ENCODE measurements at regions not wholly inside any gene's neighbourhood (a gene's known extent, or its start where the extent isn't known, plus 50 kb on each side); places are given as distances from the start of the nearest gene placed in this dataset.

GRCh38 chr9:27655441-27655840 is 82.2 kb upstream of the C9orf72 start:
- Mint-ChIP-seq H3K27me3 (no peaks in the 10 kb centered on the region), H3K4me1 (no peaks in the 10 kb centered on the region), H3K36me3 (ENCODE audit: low read depth) (no peaks in the 10 kb centered on the region), H3K9me3 (no peaks in the 10 kb centered on the region), H3K4me3 (no peak overlapping the region), H3K27ac (no peak overlapping the region)
- ChIA-PET POLR2A (no interaction called here), CTCF (no interaction called here)
- DNase-seq = no peak

GRCh38 chr9:27659001-27659400 is 85.7 kb upstream of the C9orf72 start:
- no peaks in the 10 kb centered on the region for H3K36me3 Mint-ChIP-seq (ENCODE audit: low read depth)
- CTCF ChIA-PET = no interaction called here
- no peak overlapping the region for H3K27ac Mint-ChIP-seq
- H3K4me1 Mint-ChIP-seq = no peaks in the 10 kb centered on the region
- H3K9me3 Mint-ChIP-seq = no peaks in the 10 kb centered on the region
- no peak for DNase-seq
- POLR2A ChIA-PET = no interaction called here
- no peak overlapping the region for H3K4me3 Mint-ChIP-seq
- H3K27me3 Mint-ChIP-seq = peaks cover 1% of the 10 kb centered on the region

- no peaks in the 10 kb centered on the region for H3K9me3 Mint-ChIP-seq
- DNase-seq = no peak
- no peak overlapping the region for H3K27ac Mint-ChIP-seq
- ChIA-PET CTCF (no interaction called here), POLR2A (no interaction called here)
- H3K4me3 Mint-ChIP-seq = no peak overlapping the region
- no peaks in the 10 kb centered on the region for H3K36me3 Mint-ChIP-seq (ENCODE audit: low read depth)
- H3K27me3 Mint-ChIP-seq = peaks cover 1% of the 10 kb centered on the region
- no peaks in the 10 kb centered on the region for H3K4me1 Mint-ChIP-seq
Observed at GRCh38 chr9:27659571-27659970, 86.3 kb upstream of the C9orf72 start.

- no peaks in the 10 kb centered on the region for H3K9me3 Mint-ChIP-seq
- ChIA-PET CTCF (no interaction called here), POLR2A (no interaction called here)
- DNase-seq = no peak
- H3K4me1 Mint-ChIP-seq = no peaks in the 10 kb centered on the region
- peaks cover 1% of the 10 kb centered on the region for H3K27me3 Mint-ChIP-seq
- H3K4me3 Mint-ChIP-seq = no peak overlapping the region
- H3K36me3 Mint-ChIP-seq (ENCODE audit: low read depth) = no peaks in the 10 kb centered on the region
- no peak overlapping the region for H3K27ac Mint-ChIP-seq
Observed at GRCh38 chr9:27660148-27660547, 86.9 kb upstream of the C9orf72 start.

GRCh38 chr9:27663526-27663925 is 90.2 kb upstream of the C9orf72 start:
- H3K4me1 Mint-ChIP-seq = no peaks in the 10 kb centered on the region
- no peaks in the 10 kb centered on the region for H3K36me3 Mint-ChIP-seq (ENCODE audit: low read depth)
- no peak overlapping the region for H3K4me3 Mint-ChIP-seq
- no peak overlapping the region for H3K27ac Mint-ChIP-seq
- no peak for DNase-seq
- CTCF ChIA-PET = no interaction called here
- H3K9me3 Mint-ChIP-seq = no peaks in the 10 kb centered on the region
- POLR2A ChIA-PET = no interaction called here
- H3K27me3 Mint-ChIP-seq = peaks cover 6% of the 10 kb centered on the region

GRCh38 chr9:27664121-27664779 is 91.0 kb upstream of the C9orf72 start:
- POLR2A ChIA-PET = no interaction called here
- DNase-seq = no peak
- Mint-ChIP-seq H3K9me3 (no peaks in the 10 kb centered on the region), H3K27ac (no peak overlapping the region), H3K4me1 (no peaks in the 10 kb centered on the region), H3K27me3 (peaks cover 6% of the 10 kb centered on the region), H3K36me3 (ENCODE audit: low read depth) (no peaks in the 10 kb centered on the region), H3K4me3 (no peak overlapping the region)
- CTCF ChIA-PET = no interaction called here

GRCh38 chr9:27665136-27665535 is 91.9 kb upstream of the C9orf72 start:
- Mint-ChIP-seq H3K4me3 (no peak overlapping the region), H3K27ac (no peak overlapping the region), H3K9me3 (no peaks in the 10 kb centered on the region), H3K4me1 (no peaks in the 10 kb centered on the region), H3K36me3 (ENCODE audit: low read depth) (no peaks in the 10 kb centered on the region), H3K27me3 (peaks cover 6% of the 10 kb centered on the region)
- ChIA-PET CTCF (no interaction called here), POLR2A (no interaction called here)
- DNase-seq = no peak

GRCh38 chr9:27668280-27668679 is 95.0 kb upstream of the C9orf72 start:
- POLR2A ChIA-PET = no interaction called here
- H3K27ac Mint-ChIP-seq = no peak overlapping the region
- H3K4me3 Mint-ChIP-seq = no peak overlapping the region
- no peak for DNase-seq
- no peaks in the 10 kb centered on the region for H3K36me3 Mint-ChIP-seq (ENCODE audit: low read depth)
- H3K4me1 Mint-ChIP-seq = no peaks in the 10 kb centered on the region
- H3K9me3 Mint-ChIP-seq = no peaks in the 10 kb centered on the region
- CTCF ChIA-PET = no interaction called here
- peaks cover 5% of the 10 kb centered on the region for H3K27me3 Mint-ChIP-seq

GRCh38 chr9:27671636-27672035 is 98.4 kb upstream of the C9orf72 start:
- Mint-ChIP-seq H3K9me3 (no peaks in the 10 kb centered on the region), H3K27ac (no peak overlapping the region), H3K4me3 (no peak overlapping the region), H3K27me3 (peaks cover 4% of the 10 kb centered on the region), H3K4me1 (no peaks in the 10 kb centered on the region), H3K36me3 (ENCODE audit: low read depth) (no peaks in the 10 kb centered on the region)
- CTCF ChIA-PET = no interaction called here
- POLR2A ChIA-PET = no interaction called here
- DNase-seq = no peak

GRCh38 chr9:27672718-27673117 is 99.4 kb upstream of the C9orf72 start:
- CTCF ChIA-PET = no interaction called here
- POLR2A ChIA-PET = no interaction called here
- H3K27me3 Mint-ChIP-seq = no peaks in the 10 kb centered on the region
- no peak overlapping the region for H3K27ac Mint-ChIP-seq
- H3K4me1 Mint-ChIP-seq = no peaks in the 10 kb centered on the region
- no peak overlapping the region for H3K4me3 Mint-ChIP-seq
- H3K36me3 Mint-ChIP-seq (ENCODE audit: low read depth) = no peaks in the 10 kb centered on the region
- DNase-seq = no peak
- no peaks in the 10 kb centered on the region for H3K9me3 Mint-ChIP-seq

GRCh38 chr9:27673641-27674040 is 100.4 kb upstream of the C9orf72 start:
- no peaks in the 10 kb centered on the region for H3K27me3 Mint-ChIP-seq
- ChIA-PET CTCF (no interaction called here), POLR2A (no interaction called here)
- no peak overlapping the region for H3K27ac Mint-ChIP-seq
- H3K4me1 Mint-ChIP-seq = no peaks in the 10 kb centered on the region
- H3K36me3 Mint-ChIP-seq (ENCODE audit: low read depth) = no peaks in the 10 kb centered on the region
- no peaks in the 10 kb centered on the region for H3K9me3 Mint-ChIP-seq
- H3K4me3 Mint-ChIP-seq = no peak overlapping the region
- DNase-seq = no peak

- ChIA-PET POLR2A (no interaction called here), CTCF (no interaction called here)
- Mint-ChIP-seq H3K9me3 (no peaks in the 10 kb centered on the region), H3K27ac (no peak overlapping the region), H3K36me3 (ENCODE audit: low read depth) (no peaks in the 10 kb centered on the region), H3K4me1 (no peaks in the 10 kb centered on the region), H3K4me3 (no peak overlapping the region), H3K27me3 (no peaks in the 10 kb centered on the region)
- DNase-seq = no peak
Observed at GRCh38 chr9:27675354-27675753, 102.1 kb upstream of the C9orf72 start.

- no peaks in the 10 kb centered on the region for H3K4me1 Mint-ChIP-seq
- no peak overlapping the region for H3K4me3 Mint-ChIP-seq
- ChIA-PET POLR2A (no interaction called here), CTCF (no interaction called here)
- H3K27me3 Mint-ChIP-seq = no peaks in the 10 kb centered on the region
- no peak for DNase-seq
- no peak overlapping the region for H3K27ac Mint-ChIP-seq
- H3K9me3 Mint-ChIP-seq = no peaks in the 10 kb centered on the region
- H3K36me3 Mint-ChIP-seq (ENCODE audit: low read depth) = no peaks in the 10 kb centered on the region
Observed at GRCh38 chr9:27676827-27677226, 103.5 kb upstream of the C9orf72 start.

GRCh38 chr9:27679338-27679737 is 106.1 kb upstream of the C9orf72 start:
- Mint-ChIP-seq H3K4me1 (no peaks in the 10 kb centered on the region), H3K27me3 (peaks cover 1% of the 10 kb centered on the region), H3K4me3 (no peak overlapping the region), H3K27ac (no peak overlapping the region), H3K36me3 (ENCODE audit: low read depth) (no peaks in the 10 kb centered on the region), H3K9me3 (no peaks in the 10 kb centered on the region)
- POLR2A ChIA-PET = no interaction called here
- no peak for DNase-seq
- CTCF ChIA-PET = no interaction called here

- H3K36me3 Mint-ChIP-seq (ENCODE audit: low read depth) = no peaks in the 10 kb centered on the region
- no peak for DNase-seq
- no peak overlapping the region for H3K27ac Mint-ChIP-seq
- H3K27me3 Mint-ChIP-seq = peaks cover 1% of the 10 kb centered on the region
- ChIA-PET POLR2A (no interaction called here), CTCF (no interaction called here)
- H3K9me3 Mint-ChIP-seq = no peaks in the 10 kb centered on the region
- no peaks in the 10 kb centered on the region for H3K4me1 Mint-ChIP-seq
- H3K4me3 Mint-ChIP-seq = no peak overlapping the region
Observed at GRCh38 chr9:27683181-27683580, 109.9 kb upstream of the C9orf72 start.

Measured in activated CD4-positive, alpha-beta memory T cell treated with anti-CD3 and anti-CD28 coated beads, Interleukin-2, amount 10 ng/mL, durations not matched to agents 7 days and 5 days (primary cell).